AG08396 (cell line): ENCODE measurements at regions not wholly inside any gene's neighbourhood (a gene's known extent, or its start where the extent isn't known, plus 50 kb on each side); places are given as distances from the start of the nearest gene placed in this dataset.
"Not testable (repeated sequence)": the region's sequence is repeated elsewhere in the genome, so short reads cannot be mapped to it uniquely, and the experiment has no call there.

ENCODE experiments used
- DNase-seq: peaks from one replicate; pipeline ENCODE4 v3.0.0; 2012; ENCODE audit warnings: low spot score, mixed read lengths

- DNase-seq = no peak
Measured at GRCh38 chr22:44650806-44651205, 51.2 kb upstream of the PRR5 start.

DNA sequence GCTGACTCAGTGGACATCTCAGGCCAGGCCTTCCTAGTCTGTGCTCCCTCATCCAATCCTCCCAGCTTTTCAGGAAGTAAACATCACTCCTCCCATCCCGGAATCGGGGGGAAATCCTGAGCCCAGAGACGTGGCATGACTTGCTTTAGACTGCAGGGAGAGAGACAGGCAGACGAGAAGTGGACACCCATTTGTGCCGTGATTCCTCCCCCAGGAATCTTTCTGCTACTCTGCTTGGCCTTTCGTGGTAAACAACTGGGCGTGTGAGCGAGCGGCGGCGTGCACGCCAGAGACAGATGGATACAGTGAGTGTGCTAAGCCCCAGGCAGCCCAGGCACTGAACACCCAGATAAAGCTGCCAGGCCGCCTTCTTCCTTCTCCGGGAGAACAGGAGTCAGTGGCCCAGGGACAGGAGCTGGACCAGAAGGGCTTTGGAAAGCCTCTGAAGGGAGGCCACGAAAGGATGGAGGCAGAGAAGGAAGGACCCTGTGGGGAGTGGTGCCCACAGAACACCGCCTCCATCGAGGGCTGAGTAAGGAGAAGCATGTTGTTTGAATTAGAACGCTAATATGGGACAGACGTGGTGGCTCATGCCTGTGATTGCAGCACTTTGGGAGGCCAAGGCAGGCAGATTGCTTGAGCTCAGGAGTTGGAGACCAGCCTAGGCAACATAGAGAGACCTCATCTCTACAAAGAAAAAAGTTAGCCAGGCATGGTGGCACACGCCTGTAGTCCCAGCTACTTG, 53.0 kb upstream of the PRR5 start:
- peak; percentile 89 for DNase-seq

GRCh38 chr22:44648085-44648820, 53.8 kb upstream of the PRR5 start:
- peak; percentile 61 for DNase-seq

GRCh38 chr22:44647141-44647540, 54.9 kb upstream of the PRR5 start:
- DNase-seq = no peak

DNA sequence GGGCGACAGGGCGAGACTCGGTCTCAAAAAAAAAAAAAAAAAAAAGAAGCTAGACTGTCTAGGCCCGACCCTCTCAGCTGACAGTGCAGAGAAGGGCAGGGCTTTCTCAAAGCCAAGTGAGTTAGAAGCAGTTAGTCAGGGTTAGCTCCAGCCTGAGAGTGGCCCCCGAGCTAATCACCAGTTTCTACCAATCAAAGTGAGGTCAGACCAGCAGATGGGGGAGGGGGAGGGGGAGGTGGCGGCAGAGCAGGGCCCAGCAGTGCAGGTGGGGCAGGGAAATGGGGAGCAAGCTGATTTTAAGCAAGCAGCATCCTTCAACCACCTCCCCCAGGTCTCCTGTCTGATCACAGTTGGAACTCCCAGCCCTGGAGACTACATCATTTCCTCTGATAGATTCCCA, 55.3 kb upstream of the PRR5 start:
- DNase-seq = no peak

- DNase-seq = no peak
Measured at GRCh38 chr22:44646141-44646540, 55.9 kb upstream of the PRR5 start.

DNA sequence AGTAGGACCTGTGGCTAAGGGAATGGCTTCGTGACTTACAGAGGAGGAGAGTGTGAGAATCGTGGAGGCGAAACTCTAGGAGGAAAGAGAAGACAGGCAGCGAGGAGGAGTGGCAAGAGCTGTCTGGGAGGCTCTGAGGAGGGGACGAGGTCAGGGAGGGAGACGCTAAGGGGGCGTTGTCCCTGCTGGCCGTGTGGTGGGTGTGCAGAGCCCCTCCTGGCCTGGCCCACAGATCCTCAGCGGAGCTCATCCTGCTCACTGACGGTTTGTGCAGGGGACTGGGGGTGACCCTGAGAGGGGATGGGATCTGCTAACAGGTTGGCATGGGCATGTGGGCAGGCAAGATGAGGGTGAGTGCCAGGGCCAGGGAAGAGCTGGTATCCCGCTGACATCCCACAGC, 56.5 kb upstream of the PRR5 start:
- no peak for DNase-seq

DNA sequence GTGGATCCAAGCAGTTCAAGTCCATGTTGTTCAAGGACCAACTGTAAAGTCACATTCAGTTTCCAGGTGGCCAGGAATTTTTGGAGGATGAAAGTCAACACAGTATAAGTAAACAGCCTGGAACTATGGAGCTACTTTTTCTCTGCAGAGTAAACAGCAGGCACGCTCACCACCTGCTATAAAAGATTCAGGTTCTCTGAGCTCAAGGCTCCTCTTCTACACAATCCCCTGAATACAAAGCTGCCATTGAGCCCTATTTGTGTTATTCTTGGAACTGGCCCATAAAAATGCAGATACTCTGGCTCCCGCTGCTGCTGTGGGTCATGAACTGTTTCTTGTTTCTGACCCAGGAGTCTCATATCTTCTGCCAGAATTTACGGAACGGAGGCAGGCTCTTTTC, 56.9 kb upstream of the PRR5 start:
- DNase-seq = no peak

DNA sequence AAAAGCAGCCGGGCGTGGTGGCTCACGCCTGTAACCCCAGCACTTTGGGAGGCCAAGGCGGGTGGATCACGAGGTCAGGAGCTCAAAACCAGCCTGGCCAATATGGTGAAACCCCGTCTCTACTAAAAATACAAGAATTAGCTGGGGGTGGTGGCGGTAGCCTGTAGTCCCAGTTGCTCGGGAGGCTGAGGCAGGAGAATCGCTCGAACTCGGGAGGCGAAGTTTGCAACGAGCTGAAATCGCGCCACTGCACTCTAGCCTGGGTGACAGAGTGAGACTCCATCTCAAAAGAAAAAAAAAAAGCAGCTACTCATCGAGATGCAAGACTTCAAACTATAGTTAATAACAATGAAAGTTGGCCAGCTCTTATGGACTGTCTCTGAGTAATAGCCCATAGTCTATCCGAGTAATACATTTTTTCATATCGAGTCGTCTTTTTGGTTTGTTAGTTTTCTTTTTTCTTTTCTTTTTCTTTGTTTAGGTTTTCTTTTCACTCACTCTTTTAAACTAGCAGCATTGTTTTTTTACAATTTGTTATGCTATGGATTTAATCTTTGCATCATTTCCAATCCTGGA, 58.4 kb upstream of the PRR5 start:
- DNase-seq = not testable (repeated sequence)

- no peak for DNase-seq
Measured at GRCh38 chr22:44642096-44642644, 59.8 kb upstream of the PRR5 start.

GRCh38 chr22:44640618-44641155, 61.3 kb upstream of the PRR5 start:
- DNase-seq = no peak

DNA sequence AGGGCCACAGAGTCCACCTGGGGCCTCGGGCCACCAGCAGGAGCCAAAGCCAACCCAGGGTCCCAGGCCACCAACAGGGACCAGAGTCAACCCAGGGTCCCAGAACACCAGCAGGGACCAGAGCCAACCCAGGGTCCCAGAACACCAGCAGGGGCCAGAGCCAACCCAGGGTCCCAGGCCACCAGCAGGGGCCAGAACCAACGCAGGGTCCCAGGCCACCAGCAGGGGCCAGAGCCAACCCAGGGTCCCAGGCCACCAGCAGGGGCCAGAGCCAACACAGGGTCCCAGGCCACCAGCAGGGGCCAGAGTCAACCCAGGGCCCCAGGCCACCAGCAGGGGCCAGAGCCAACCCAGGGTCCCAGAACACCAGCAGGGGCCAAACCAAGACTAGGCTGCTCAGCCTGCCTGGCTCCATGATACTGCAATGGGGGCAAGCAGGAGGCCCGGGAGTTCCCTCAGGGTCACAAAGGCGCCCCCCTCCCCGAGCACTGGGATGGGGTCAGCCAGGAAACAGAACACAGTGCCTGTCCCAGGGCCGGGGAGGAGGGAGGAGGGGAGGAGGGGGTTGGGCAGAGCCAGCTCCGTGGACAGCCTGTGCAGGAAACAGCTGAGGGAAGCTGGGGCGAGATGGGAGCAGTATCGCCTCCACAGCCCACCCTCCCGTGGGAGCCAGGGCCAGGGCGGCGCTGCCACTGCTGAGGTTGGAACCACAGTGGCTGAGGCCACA, 62.0 kb upstream of the PRR5 start:
- DNase-seq = no peak

DNA sequence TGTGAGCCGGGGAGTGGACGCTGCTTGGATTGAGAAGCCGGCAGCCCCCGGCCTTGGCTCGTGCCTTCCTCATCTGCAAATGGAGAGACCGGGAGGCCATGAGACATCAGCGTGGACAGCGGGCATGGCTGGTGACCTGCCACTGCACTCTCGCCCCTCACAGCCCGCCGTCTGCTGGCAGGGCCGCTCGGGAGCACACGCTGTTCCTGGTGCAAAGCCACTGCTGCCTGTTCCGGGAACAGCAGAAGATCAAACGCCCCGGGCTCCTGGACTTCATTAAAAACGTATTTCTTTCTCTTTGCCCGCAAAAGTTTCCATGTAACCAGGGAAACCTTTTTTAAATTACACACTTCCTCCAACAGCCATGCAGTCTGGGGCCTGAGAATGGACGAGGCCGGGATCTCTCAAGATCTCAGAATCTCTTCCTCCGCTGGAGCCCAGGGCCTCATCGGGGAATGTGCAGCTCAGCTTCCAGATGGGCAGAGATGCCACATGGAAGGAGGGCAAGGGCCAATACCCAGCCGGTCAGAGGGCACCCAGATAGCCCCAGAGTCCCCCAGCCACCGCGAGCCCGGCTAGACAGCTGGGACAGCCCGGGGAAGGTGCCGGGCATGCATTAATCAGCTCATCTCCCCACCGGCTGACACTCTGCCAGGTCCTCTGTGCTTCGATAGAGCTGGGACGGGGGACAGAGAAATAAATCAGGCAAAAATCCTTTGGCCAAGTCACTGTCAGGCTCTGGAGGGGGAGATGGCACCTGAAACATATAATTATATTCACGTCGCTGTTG, 62.8 kb upstream of the PRR5 start:
- no peak for DNase-seq

DNA sequence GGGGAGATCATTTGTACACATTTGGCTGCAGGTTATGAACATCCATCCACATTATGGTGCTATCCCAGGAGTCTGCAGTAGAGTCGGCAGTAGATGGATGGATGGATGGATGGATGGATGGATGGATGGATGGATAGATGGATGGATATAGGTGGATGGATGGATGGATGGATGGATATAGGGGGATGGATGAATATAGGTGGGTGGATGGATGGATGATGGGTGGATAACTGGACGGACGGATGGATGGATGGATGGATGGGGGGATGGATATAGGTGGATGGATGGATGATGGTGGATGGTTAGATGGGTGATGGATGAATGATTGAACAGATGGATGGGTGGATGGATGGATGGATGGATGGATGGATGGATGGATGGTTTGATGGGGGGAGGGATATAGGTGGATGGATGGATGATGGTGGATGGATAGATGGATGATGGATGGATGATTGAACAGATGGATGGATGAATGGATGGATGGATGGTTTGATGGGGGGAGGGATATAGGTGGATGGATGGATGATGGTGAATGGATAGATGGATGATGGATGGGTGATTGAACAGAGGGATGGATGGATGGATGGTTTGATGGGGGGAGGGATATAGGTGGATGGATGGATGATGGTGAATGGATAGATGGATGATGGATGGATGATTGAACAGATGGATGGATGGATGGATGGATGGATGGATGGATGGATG, 65.3 kb upstream of the PRR5 start:
- not testable (repeated sequence) for DNase-seq

DNA sequence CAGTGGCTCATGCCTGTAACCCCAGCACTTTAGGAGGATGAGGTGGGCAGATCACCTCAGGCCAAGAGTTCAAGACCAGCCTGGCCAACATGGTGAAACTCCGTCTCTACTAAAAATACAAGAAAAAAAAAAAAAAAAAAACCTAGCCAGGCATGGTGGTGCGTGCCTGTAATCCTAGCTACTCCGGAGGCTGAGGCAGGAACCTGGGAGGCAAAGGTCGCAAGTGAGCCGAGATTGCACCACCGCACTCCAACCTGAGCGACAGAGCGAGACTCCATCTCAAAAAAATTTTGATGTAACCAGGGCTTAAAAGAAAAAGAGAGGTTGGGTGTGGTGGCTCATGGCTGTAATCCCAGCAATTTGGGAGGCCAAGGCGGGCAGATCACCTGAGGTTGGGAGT, 66.4 kb upstream of the PRR5 start:
- DNase-seq = not testable (repeated sequence)

GRCh38 chr22:44634426-44635321, 67.3 kb upstream of the PRR5 start:
- no peak for DNase-seq

- no peak for DNase-seq
Measured at GRCh38 chr22:44633647-44634046, 68.4 kb upstream of the PRR5 start.

GRCh38 chr22:44632541-44633396, 69.2 kb upstream of the PRR5 start:
- no peak for DNase-seq

DNA sequence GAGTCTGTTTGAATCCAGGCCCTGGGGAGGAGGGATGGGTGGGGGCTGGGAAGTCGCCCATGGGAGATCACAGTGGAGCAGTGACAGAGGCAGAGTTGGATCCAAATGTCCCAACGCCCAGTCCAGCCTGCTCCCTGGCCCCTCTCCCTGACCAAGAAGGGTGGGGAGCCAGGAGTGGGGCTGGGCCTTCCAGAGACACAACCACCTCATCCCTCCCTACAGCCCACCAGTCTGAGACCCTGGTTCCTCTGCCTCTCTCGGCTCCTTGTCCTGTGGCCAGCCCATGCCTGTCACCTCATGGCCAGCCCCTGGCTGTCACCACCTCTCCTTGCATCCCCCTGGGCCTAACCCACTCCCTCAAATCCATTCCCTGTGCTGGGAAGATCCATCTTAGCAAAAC, 71.2 kb upstream of the PRR5 start:
- no peak for DNase-seq
